ENCODE measurements at regions not wholly inside any gene's neighbourhood (a gene's known extent, or its start where the extent isn't known, plus 50 kb on each side); places are given as distances from the start of the nearest gene placed in this dataset.

DNA sequence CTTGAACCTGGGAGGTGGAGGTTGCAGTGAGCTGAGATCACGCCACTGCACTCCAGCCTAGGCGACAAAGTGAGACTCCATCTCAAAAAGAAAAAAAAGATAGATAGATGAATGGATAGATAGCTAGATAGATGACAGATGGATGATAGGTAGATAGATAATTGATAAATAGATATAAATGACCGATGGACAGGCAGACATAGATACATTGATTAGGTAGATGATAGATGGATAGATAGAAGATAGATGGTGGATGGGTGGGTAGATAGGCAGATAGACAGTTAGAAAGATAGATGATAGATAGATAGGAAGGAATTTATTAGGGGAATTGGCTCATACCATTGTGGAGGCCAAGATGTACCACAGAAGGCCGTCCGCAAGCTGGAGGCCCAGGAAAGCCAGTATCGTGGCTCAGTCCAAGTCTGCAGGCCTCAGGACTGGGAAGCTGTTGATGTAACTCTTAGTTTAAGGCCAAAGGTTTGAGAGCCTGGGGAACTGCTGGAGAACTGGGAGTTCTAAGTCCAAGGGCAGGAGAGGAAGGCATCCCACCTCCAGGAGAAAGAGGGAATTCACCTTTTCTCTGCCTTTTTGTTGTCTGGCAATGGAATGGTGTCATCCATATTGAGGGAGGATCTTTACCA lies 156.1 kb downstream of the SEC14L1 start:
- H2BK120ac ChIP-seq (replicated peaks; ENCODE audit: low read depth, low read length): no peak overlapping the region
- H2AK5ac ChIP-seq (ENCODE audit: low read depth, low read length): no peak overlapping the region
- no peak overlapping the region for H4K8ac ChIP-seq (ENCODE audit: extremely low read depth, insufficient read depth, low read length)
- peaks cover 17% of the 10 kb centered on the region in 2 experiments; a peak in 3 of 4 replicates for H3K9me3 ChIP-seq (ENCODE audit: insufficient read depth in 2 of 2, low read depth in 1 of 2, low read length in 1 of 2)
- no peak overlapping the region for H3K14ac ChIP-seq (ENCODE audit: insufficient read length)
- H3K56ac ChIP-seq (replicated peaks; ENCODE audit: insufficient read length, low read depth, low read length): no peak overlapping the region
- POLR2A ChIA-PET (ENCODE audit: partially characterized antibody): no interaction called here
- CTCF ChIA-PET (ENCODE audit: partially characterized antibody): no interaction called here
- no peak overlapping the region for H2BK15ac ChIP-seq (ENCODE audit: low read length)
- peaks cover 0 to 4% of the 10 kb centered on the region in 2 experiments for H4K20me1 ChIP-seq (replicated peaks in 1 of 2; ENCODE audit: control insufficient read depth in 1 of 2, insufficient read depth in 2 of 2, low read length in 2 of 2)
- no peak overlapping the region for H4K91ac ChIP-seq (replicated peaks; ENCODE audit: insufficient read length, low read length)
- no peak overlapping the region for H3K4me3 ChIP-seq (ENCODE audit: extremely low read depth in 1 of 4, insufficient read depth in 2 of 4, low read depth in 3 of 4, low read length in 4 of 4)
- H3K79me2 ChIP-seq (ENCODE audit: control insufficient read depth in 1 of 2, insufficient read depth in 2 of 2, low read length in 2 of 2): peaks cover 0 to 3% of the 10 kb centered on the region in 2 experiments; a peak in 1 of 4 replicates
- no peak overlapping the region for H3K27ac ChIP-seq (ENCODE audit: low read depth, low read length)
- H3K23me2 ChIP-seq (ENCODE audit: low read depth, low read length): no peaks in the 10 kb centered on the region
- FAIRE-seq (no peak), DNase-seq (ENCODE audit: low read depth in 1 of 2, low spot score in 2 of 2) (no peak)
- no peak overlapping the region for H3K9ac ChIP-seq (replicated peaks in 1 of 4; ENCODE audit: extremely low read depth in 1 of 4, low read depth in 3 of 4, low read length in 3 of 4)
- no peaks in the 10 kb centered on the region; a peak in 1 of 7 replicates for H3K27me3 ChIP-seq (replicated peaks in 1 of 4; ENCODE audit: control insufficient read depth in 3 of 4, extremely low read depth in 1 of 4, insufficient read depth in 3 of 4, low read length in 3 of 4)
- no peak overlapping the region for H2BK12ac ChIP-seq (ENCODE audit: low read depth, low read length)
- H3K4ac ChIP-seq (replicated peaks; ENCODE audit: insufficient read length, low read depth, low read length): no peak overlapping the region
- H3K79me1 ChIP-seq (ENCODE audit: low read depth, low read length): peaks cover 6% of the 10 kb centered on the region; the same call in 1 of the 2 replicates
- no peak overlapping the region for H2BK5ac ChIP-seq (ENCODE audit: low read depth, low read length)
- H3K18ac ChIP-seq (ENCODE audit: extremely low read depth, low read length): no peak overlapping the region
- H3K23ac ChIP-seq (ENCODE audit: insufficient read length): no peak overlapping the region
- H2AFZ ChIP-seq (ENCODE audit: low read length): no peak overlapping the region
- H3K36me3 ChIP-seq (ENCODE audit: control insufficient read depth in 2 of 4, insufficient read depth in 4 of 4, low read length in 3 of 4): no peaks in the 10 kb centered on the region; a peak in 2 of 8 replicates
- no peak overlapping the region for H3K4me2 ChIP-seq (ENCODE audit: insufficient read depth in 1 of 2, low read depth in 2 of 2, low read length in 2 of 2)
- 88% methylated on average over 6 of the region's 6 CpGs; no CpG with 5 or more reads in 1 of the 2 experiments for WGBS, 2 experiments (ENCODE audit: extremely low coverage in 1 of 2, insufficient coverage in 1 of 2, insufficient read length in 1 of 2, insufficient replicate concordance in 2 of 2, low coverage in 1 of 2, low lambda C conversion rate in 2 of 2, missing lambda C conversion rate in 1 of 2)
- peaks cover 0 to 5% (median 0%) of the 10 kb centered on the region in 4 experiments; a peak in 1 of 7 replicates for H3K4me1 ChIP-seq (replicated peaks in 1 of 4; ENCODE audit: control insufficient read depth in 3 of 4, insufficient read depth in 4 of 4, low read length in 3 of 4)
- no peak overlapping the region for H4K5ac ChIP-seq (ENCODE audit: insufficient read length, low read depth, low read length)
- no peak overlapping the region for H2BK20ac ChIP-seq (ENCODE audit: low read length)
- TF ChIP-seq EZH2 (IDR thresholded peaks at IDR 0.05; ENCODE audit: low read depth, low read length, severe bottlenecking): no peak
- no peak for TF ChIP-seq RBBP5 (IDR thresholded peaks at IDR 0.05; ENCODE audit: borderline replicate concordance, low read depth, low read length)
- no peak for TF ChIP-seq SAP30 (IDR thresholded peaks at IDR 0.05; ENCODE audit: insufficient read depth, insufficient replicate concordance, low read length)
- TF ChIP-seq SIX5 (IDR thresholded peaks at IDR 0.05; ENCODE audit: low read depth, low read length): no peak
- no peak for TF ChIP-seq SIRT6 (IDR thresholded peaks at IDR 0.05; ENCODE audit: low read length)
- TF ChIP-seq RFX5 (IDR thresholded peaks at IDR 0.05; ENCODE audit: borderline replicate concordance, low read depth, low read length): no peak
- TF ChIP-seq JUND (IDR thresholded peaks at IDR 0.05; ENCODE audit: low read length): no peak
- TF ChIP-seq RXRA (IDR thresholded peaks at IDR 0.05; ENCODE audit: insufficient read depth, low read depth, low read length): no peak
- TF ChIP-seq, protein P1, sequence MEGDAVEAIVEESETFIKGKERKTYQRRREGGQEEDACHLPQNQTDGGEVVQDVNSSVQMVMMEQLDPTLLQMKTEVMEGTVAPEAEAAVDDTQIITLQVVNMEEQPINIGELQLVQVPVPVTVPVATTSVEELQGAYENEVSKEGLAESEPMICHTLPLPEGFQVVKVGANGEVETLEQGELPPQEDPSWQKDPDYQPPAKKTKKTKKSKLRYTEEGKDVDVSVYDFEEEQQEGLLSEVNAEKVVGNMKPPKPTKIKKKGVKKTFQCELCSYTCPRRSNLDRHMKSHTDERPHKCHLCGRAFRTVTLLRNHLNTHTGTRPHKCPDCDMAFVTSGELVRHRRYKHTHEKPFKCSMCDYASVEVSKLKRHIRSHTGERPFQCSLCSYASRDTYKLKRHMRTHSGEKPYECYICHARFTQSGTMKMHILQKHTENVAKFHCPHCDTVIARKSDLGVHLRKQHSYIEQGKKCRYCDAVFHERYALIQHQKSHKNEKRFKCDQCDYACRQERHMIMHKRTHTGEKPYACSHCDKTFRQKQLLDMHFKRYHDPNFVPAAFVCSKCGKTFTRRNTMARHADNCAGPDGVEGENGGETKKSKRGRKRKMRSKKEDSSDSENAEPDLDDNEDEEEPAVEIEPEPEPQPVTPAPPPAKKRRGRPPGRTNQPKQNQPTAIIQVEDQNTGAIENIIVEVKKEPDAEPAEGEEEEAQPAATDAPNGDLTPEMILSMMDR (IDR thresholded peaks at IDR 0.05; ENCODE audit: control extremely low read depth in 1 of 3, insufficient read depth in 1 of 3, low read depth in 1 of 3, low read length in 3 of 3): no peak
- TF ChIP-seq MAFK (IDR thresholded peaks at IDR 0.05; ENCODE audit: low read depth, low read length): no peak
- TF ChIP-seq SRF (IDR thresholded peaks at IDR 0.05; ENCODE audit: low read depth, low read length): no peak
